HG02610 (cell line): ENCODE measurements at regions not wholly inside any gene's neighbourhood (a gene's known extent, or its start where the extent isn't known, plus 50 kb on each side); places are given as distances from the start of the nearest gene placed in this dataset.
"Not testable (repeated sequence)": the region's sequence is repeated elsewhere in the genome, so short reads cannot be mapped to it uniquely, and the experiment has no call there.

ENCODE experiments used
- ATAC-seq: cut with Tn5 transposase; IDR thresholded peaks from one replicate; pipeline ENCODE4 v1.9.1; 2021; ENCODE audit warnings: mild to moderate bottlenecking, moderate library complexity; ENCODE audit not compliant: unreplicated experiment

DNA sequence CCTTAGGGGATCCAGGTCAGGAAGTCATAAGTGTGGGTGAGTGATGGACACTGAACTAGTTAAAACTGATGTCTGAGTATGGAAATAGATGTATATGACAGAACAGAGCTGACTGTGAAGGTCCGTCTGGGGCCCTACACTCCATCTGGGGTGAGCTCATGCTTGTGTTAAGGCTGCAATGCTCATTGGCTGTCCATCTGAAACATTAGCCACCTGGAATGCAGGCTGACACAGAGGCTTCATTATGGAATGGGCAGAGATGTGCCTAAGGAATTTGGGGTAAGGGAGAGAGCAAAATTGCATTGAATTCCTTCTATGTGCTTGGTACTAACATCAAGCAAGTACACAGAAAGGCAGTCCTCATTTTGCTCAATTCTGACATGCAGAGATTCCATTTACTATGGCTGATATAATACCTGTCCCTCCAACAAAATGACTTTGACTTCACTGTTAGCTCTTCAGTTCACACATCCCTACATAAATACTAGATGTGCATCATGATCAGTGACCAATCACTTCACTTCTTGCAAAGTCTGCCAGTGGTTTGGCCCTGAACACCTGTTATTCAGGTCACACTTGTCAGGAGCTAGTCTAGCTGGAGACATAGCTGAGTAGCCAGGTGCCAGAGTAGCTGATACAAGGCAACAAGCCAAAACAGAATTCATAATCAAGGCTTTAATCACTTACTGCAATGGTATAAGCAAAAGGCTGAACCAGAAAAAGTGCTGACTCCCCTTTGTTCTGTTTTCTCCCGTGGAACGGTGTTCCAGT, 128.9 kb upstream of the VWC2 start:
- no peak for ATAC-seq

GRCh38 chr7:49645296-49645695, 128.1 kb upstream of the VWC2 start:
- ATAC-seq: no peak

- no peak for ATAC-seq
Observed at GRCh38 chr7:49660170-49660783, 113.2 kb upstream of the VWC2 start.

- ATAC-seq: no peak
Observed at GRCh38 chr7:49660976-49661375, 112.5 kb upstream of the VWC2 start.

- not testable (repeated sequence) for ATAC-seq
Observed at GRCh38 chr7:49665963-49666362, 107.5 kb upstream of the VWC2 start.

GRCh38 chr7:49666764-49667163, 106.7 kb upstream of the VWC2 start:
- no peak for ATAC-seq

- no peak for ATAC-seq
Observed at GRCh38 chr7:49669285-49669684, 104.2 kb upstream of the VWC2 start.

DNA sequence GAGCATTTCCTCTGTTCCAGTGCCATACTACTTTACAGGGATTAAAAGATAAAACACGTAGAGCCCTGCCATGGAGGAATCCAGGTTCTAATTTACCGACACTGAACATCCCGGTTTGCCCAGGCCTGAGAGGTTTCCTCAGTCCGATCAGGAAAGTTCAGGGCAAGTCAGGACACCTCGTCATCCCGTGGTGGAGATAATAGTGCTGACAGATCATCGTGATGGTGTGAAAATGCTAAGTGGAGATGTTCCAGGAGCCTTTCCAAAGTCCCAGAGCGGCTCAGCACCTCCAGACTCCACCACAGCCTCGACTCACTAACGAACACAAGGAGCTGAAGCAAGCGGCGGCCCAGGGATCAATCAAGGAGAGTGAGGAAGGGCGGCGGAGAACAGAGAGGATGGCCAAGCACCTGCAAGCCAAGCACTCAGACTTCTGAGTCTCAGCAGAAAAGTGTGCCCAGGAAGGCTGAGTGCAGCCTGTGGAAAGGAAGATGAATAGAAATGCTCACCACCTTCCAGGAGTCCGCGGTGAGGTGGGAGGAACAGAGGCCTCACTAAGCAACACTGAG, 103.7 kb upstream of the VWC2 start:
- ATAC-seq: no peak

- ATAC-seq: no peak
Observed at GRCh38 chr7:49670991-49671390, 102.4 kb upstream of the VWC2 start.

- ATAC-seq: no peak
Observed at GRCh38 chr7:49692516-49692915, 80.9 kb upstream of the VWC2 start.

DNA sequence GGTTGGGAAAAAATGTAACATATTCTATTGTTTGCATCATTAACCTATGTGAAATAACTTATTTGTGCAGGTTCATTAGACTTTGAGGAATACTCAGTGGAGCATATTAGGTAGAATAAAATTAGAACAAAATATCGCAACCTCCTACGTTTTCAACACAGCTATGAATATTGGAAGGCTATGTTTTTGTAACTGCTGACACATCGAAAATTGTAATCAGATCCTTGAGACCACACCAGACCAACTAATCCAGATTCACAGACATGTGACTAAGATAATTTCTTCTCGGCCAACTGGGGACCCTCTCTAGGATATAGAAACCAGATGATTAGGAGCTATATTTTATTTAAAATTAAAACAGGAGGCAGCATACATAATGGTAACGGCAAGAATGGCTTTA, 77.5 kb upstream of the VWC2 start:
- ATAC-seq: no peak

DNA sequence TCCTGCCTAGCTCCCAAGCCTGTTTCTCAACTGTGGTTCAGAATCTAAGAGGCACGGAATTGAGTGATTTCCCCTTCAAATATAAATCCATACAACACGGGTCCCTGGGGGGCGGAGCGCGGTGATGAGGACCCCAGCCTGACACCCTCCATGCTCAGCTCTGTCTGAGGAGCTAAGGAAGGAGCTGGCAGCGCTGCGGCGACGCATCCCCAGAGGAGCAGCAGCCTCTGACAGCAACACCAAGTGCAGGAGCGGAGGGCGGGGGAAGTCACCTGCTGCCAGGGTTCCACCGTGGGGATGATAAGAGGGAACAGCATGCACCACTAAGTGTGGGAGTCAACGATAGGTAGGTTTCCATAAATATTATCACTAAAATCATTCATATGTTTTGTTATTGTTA, 72.6 kb upstream of the VWC2 start:
- no peak for ATAC-seq

DNA sequence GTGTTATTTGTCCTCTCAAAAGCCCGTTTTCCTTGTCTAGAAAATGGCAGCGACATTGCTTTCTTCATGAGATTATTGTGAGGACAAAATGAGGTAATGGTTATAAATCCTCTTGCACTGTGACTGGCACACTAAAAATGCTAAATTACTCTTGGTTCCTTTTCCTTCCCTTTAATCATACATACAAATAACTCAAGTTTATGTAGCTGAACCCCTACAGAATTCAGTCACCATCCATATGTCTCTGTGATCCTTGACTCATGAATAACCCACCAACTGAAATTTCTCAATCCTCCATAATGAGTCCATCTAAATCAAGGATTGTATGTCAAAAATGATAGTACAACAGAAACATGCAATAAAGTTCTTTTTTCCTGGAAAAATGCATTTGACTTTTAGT, 71.3 kb upstream of the VWC2 start:
- no peak for ATAC-seq

- no peak for ATAC-seq
Observed at GRCh38 chr7:49703337-49703736, 70.1 kb upstream of the VWC2 start.

GRCh38 chr7:49703881-49704280, 69.6 kb upstream of the VWC2 start:
- ATAC-seq: no peak

GRCh38 chr7:49706106-49706505, 67.3 kb upstream of the VWC2 start:
- ATAC-seq: no peak

GRCh38 chr7:49707891-49708290, 65.5 kb upstream of the VWC2 start:
- no peak for ATAC-seq

- no peak for ATAC-seq
Observed at GRCh38 chr7:49708590-49708989, 64.8 kb upstream of the VWC2 start.

- not testable (repeated sequence) for ATAC-seq
Observed at GRCh38 chr7:49711072-49711723, 62.2 kb upstream of the VWC2 start.

GRCh38 chr7:49714182-49714581, 59.3 kb upstream of the VWC2 start:
- ATAC-seq: no peak

- no peak for ATAC-seq
Observed at GRCh38 chr7:49715486-49715885, 58.0 kb upstream of the VWC2 start.

DNA sequence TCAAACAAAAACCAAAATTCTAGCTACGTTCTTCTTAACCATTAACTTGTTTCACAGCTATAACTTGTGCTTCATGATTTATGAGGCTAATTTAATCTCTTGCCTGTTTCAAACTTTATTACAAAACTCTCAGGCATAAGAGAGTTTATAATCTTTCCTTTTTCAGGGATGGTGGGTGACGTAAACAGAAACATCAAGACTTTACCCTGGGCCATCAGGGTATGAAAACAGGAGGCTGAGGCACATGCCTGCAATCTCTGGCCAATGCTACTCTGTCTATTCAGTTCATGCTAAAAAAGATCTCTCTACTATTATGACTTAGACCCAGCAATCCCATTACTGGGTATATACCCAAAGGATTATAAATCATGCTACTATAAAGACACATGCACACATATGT, 55.9 kb upstream of the VWC2 start:
- ATAC-seq: no peak
